HG03439 (cell line): ENCODE measurements at regions not wholly inside any gene's neighbourhood (a gene's known extent, or its start where the extent isn't known, plus 50 kb on each side); places are given as distances from the start of the nearest gene placed in this dataset.

Experiments
- ATAC-seq: cut with Tn5 transposase; IDR thresholded peaks from one replicate; pipeline ENCODE4 v1.9.1; 2021; ENCODE audit warnings: mild to moderate bottlenecking, moderate library complexity; ENCODE audit not compliant: unreplicated experiment

DNA sequence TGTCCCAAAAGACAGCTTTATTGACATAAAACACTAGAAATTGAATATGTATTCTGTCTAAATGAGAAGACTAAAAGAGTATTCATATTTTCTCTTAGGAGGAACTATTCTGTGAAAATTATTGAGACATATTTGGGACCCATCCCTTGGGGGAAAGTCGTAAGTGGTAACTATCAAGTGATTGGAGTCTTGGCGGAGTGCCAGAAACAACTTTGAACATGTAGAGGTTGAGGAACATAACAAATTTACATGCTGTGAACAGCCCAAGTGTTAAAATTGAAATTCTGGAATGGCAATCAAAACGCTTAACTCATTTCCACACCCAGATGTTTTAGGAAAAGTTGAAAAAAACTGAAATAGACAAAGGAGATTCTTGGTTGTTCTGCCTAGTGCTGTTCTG is 1034.6 kb downstream of the NSUN3 start:
- no peak for ATAC-seq

DNA sequence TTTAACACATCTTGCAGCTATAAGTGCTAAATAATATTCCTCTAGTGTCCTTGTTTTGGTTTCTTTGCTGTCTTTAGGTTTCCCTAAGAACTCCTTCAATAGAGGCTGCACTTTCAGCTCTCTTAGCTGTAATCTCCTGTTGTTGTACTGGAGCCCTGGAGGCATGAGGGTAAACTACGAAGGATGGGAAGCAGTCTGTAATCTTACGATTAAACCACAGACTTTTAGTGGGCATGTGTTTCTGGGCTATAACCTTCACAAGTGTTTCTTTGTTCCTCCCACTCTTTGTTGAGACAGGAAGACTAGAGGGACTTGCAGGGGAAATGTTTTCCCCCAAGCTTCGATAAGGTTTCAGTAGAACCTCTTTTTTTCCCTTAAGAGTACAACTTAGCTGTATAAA is 1058.1 kb downstream of the NSUN3 start:
- no peak for ATAC-seq

DNA sequence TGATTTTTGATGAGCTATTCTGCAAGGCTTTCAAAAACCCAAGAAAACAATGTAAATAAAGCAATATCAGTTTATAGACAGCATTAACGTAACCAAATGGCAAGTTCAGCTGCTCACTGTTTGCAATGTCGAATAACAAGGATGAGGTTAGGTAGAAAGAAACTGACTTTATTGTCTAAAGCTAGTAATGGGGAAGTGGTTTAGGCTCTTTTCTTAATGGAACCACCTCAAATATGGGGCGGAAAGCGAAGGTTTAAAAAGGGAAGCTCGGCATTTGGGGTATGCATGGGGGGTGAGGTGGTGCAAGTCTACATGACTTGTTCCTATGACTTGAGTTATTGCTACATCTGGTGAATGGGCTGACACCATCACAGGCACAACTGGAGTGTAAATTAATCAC is 1060.2 kb downstream of the NSUN3 start:
- no peak for ATAC-seq

DNA sequence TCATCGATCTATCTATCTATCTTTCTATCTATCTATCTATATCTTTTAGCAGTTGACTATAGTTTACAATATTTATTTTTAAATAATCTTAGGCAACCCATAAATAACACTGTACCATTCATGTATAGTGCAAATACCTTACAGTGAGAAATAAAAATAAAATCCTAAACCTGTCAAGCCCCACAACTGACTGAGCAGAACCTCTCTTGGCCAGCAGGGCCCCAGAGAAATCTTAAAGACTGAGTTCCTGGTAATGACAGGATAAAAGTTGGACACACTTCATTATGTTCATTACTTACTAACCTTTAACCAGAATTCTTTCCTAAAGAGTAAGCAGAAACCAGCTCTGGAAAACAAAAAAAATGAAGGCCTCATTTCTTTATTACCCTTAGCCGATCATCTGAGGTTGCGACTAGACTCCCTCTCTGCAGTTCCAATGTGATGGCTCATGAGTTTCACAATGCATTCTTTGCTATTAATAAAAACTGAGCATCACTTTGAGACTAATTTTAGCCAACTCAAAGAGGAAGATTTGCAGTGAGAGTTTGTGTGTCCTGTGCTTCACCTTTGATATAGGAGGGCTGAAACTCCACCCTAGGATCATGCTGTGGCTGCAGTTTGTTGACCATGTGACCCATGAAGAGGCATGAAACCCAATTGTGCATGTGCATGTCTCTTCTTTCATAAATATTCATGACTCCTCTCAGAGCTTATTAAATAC is 1072.0 kb downstream of the NSUN3 start:
- ATAC-seq = no peak

- no peak for ATAC-seq
Measured at GRCh38 chr3:95148107-95148506, 1085.2 kb downstream of the NSUN3 start.

- ATAC-seq = no peak
Measured at GRCh38 chr3:95151590-95151989, 1088.7 kb downstream of the NSUN3 start.

DNA sequence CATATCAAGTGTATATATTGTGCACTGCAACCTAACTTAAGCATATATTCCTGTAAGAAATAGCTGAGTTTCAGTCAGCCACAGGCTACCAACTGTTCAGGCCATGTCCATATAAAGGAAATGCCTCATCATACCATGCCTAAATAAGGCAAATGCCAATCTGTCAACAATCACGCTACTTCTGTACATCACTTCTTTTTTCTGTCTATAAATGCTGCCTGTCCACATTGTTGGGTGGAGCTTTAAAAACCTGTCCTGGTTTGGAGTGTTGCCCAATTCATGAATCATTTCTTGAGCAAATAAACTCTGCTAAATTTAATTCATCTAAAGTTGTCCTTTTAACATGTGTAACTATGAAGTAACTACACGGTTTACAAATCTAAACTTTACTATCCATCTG is 1091.9 kb downstream of the NSUN3 start:
- no peak for ATAC-seq

- no peak for ATAC-seq
Measured at GRCh38 chr3:95162794-95163193, 1099.9 kb downstream of the NSUN3 start.

DNA sequence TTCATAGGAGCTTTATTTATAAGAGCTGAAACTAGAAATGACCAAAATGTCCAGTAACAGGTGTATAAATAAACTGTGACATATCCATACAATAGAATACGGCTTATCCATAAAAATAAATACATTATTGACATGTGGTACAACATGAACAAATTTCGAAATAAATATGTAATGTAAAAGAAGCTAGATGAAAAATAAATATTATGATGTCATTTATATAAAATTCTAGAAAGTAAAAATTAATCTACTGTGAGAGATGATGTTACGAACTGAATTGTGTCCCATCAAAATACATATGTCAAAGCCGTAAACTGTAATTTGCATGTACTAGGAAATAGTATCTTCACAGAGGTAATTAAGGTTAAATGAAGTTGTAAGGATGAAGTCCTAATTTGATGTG is 1104.9 kb downstream of the NSUN3 start:
- no peak for ATAC-seq

GRCh38 chr3:95168526-95168925 is 1105.7 kb downstream of the NSUN3 start:
- no peak for ATAC-seq

- ATAC-seq = no peak
Measured at GRCh38 chr3:95172164-95172943, 1109.5 kb downstream of the NSUN3 start.

DNA sequence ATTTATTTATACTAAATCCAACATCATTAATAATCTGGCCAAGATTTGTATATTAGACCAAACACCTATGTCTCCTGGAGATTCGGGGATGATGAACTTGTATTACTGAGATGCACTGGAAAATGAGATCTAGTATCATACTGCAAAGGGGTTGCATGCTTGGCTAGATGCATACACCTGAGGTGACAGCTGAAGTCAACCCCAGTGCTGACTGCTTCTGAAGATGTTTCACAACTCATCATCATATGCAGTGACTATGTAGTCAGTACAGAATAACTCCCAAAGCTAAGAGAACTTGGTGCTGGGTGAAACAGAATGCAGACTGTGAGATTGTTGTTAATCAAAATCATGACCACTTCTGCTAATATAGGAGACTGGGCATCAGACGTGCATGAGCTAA is 1114.2 kb downstream of the NSUN3 start:
- ATAC-seq = no peak

DNA sequence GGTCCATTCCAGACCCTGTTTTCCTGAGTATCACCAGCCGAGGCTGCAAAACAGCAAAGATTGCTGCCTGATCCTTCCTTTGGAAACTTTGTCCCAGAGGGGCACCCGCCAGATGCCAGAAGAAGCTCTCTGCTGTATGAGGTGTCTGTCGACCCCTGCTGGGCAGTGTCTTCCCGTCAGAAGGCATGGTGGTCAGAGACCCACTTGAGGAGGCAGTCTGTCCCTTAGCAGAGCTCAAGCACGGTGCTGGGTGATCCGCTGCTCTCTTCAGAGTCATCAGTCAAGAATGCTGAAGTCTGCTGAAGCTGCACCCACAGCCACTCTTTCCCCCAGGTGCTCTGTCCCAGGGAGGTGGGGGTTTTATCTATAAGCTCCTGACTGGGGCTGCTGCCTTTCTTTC is 1121.2 kb downstream of the NSUN3 start:
- ATAC-seq = no peak

- no peak for ATAC-seq
Measured at GRCh38 chr3:95189348-95189747, 1126.5 kb downstream of the NSUN3 start.

GRCh38 chr3:95197661-95198060 is 1134.8 kb downstream of the NSUN3 start:
- no peak for ATAC-seq

DNA sequence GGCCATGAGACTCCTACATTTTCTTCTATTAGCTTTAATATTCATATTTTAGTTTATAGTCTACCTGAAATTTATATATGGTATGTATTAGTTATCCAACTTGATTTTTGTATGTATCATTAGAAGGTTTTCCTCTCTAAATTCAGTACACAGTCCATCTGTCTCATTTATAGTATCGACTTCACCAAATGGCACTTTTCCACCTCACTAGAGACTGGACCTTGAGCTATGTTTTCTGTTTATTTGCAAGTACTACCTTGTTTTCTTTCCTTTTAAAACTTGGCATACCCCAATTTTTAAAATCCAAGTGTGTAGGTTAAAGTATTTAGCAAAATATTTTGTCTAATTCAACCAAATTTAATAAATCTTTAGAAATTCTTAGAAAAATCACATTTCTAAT is 1137.5 kb downstream of the NSUN3 start:
- ATAC-seq = no peak

DNA sequence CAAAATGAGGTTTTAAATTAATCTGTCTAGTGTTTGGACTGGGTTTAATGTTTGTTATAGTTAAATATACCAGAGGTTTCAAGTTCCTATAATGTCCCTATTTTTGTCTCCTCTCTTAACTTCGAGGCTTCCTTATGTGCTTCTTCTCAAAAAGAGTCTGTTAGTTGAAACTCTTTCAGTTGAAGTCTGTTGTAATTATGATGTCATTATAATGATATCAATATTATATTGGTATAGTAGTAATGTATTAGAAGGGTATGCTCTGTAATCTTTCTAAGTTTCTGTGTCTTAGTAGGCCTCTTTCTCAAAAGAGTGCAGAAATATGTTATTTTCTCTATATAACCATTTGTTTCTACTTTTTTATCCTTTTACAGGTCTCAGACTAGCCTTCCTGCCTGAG is 1148.0 kb downstream of the NSUN3 start:
- ATAC-seq = no peak

GRCh38 chr3:95212117-95212516 is 1149.3 kb downstream of the NSUN3 start:
- ATAC-seq = no peak

DNA sequence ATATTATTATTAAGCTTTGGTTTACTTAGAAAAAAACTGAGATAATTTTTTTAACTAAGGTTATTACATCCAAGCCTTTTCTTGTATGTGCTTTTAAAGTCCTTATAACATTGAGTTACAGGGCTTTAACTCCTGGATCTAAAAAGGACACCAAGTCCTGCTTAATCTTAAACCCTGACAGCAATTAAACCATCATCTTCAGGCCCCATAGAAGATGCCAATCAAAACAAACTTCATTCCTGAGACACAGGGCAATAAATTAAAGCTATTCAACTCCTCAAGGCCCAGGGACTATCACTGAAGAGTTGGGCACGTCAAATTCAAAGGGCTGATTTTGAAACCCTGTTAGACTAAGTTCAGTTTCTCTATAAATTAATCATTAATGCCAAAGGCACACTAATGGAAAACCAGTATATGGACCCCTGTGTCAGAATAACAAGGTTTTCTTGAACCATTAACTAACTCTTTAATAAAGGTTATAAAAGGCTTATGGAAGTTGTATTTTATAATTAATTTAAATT is 1152.6 kb downstream of the NSUN3 start:
- no peak for ATAC-seq

GRCh38 chr3:95217661-95218060 is 1154.8 kb downstream of the NSUN3 start:
- no peak for ATAC-seq

- no peak for ATAC-seq
Measured at GRCh38 chr3:95218484-95218883, 1155.6 kb downstream of the NSUN3 start.

- no peak for ATAC-seq
Measured at GRCh38 chr3:95226437-95226836, 1163.6 kb downstream of the NSUN3 start.
